Motor neuron (in vitro differentiated cells): ENCODE measurements at regions not wholly inside any gene's neighbourhood (a gene's known extent, or its start where the extent isn't known, plus 50 kb on each side); places are given as distances from the start of the nearest gene placed in this dataset.

Experiments used
- ATAC-seq, 8 experiments: fragments of 200-7000 bp; cut with Tn5 transposase; replicated peaks in 6 of 8; 2 replicates each; pipeline ENCODE4 v1.8.0; 2021; ENCODE audit warnings: mild to moderate bottlenecking in 8 of 8, moderate library complexity in 8 of 8
- H3K27ac ChIP-seq, 2 donors: fragments of 250-450 bp; sonication (Bioruptor Pico); 2 replicates each; pipeline ENCODE4 v1.9.0; 2021; ENCODE audit warnings: antibody characterized with exemption in 2 of 2, mild to moderate bottlenecking in 2 of 2, moderate library complexity in 1 of 2
- H3K4me1 ChIP-seq, 2 donors: fragments of 250-450 bp; sonication (Bioruptor Pico); replicated peaks in 1 of 2; 2 replicates each; pipeline ENCODE4 v1.6.1; 2021; ENCODE audit warnings: antibody characterized with exemption in 2 of 2, mild to moderate bottlenecking in 2 of 2, moderate library complexity in 1 of 2
- H3K4me3 ChIP-seq, 5 donors: fragments of 250-450 bp; sonication (Bioruptor Pico); 2 replicates each; pipeline ENCODE4 v1.9.0; 2021; ENCODE audit warnings: antibody characterized with exemption in 5 of 5, mild to moderate bottlenecking in 5 of 5, moderate library complexity in 4 of 5
- WGBS, 10 experiments: fragments of 450-650 bp; shearing (Covaris generic); methylation state at CpG; one replicate each; pipeline ENCODE4 v1.0.0; 2022; 5-methylcytosine and 5-hydroxymethylcytosine counted together
- in situ Hi-C, 9 experiments: fragments of 400-800 bp; cut with MboI; loops; one replicate each; pipeline ENCODE4 v1.15.0; 2021; ENCODE audit warnings: low sequenced_read_pairs in 9 of 9, low pct_unique_long_range_greater_than_20kb in 2 of 9; ENCODE audit not compliant: unreplicated experiment in 9 of 9

DNA sequence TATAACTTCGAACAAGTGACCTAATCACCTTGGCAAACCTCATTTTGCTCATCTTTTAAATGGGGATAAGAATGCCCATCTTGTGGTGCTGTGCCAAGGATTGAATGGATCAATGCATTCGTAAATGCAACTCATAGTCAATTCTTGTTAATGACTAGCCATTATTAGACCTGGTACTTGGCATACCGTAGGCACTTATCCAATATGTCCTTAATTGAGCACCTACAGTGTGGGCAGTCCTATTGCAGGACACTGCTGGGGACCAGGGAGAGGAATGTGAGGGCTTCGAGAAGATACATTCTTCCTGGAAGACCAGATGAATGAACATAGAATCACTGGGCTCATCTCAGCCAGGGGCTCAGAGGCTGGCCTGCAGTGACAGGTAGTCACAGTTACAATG, 177.2 kb upstream of the TLE3 start:
- no peak for ATAC-seq
- H3K27ac ChIP-seq, result no peak overlapping the region
- H3K4me3 ChIP-seq, result no peak overlapping the region
- WGBS, 10 experiments, result 40 to 100% (median 71%) methylated on average over 1 to 4 of the region's 4 CpGs; no CpG with 5 or more reads in 4 of the 10 experiments
- in situ Hi-C loops, result no loop called here
- peaks cover 24 to 30% of the 10 kb centered on the region in 2 donors for H3K4me1 ChIP-seq

DNA sequence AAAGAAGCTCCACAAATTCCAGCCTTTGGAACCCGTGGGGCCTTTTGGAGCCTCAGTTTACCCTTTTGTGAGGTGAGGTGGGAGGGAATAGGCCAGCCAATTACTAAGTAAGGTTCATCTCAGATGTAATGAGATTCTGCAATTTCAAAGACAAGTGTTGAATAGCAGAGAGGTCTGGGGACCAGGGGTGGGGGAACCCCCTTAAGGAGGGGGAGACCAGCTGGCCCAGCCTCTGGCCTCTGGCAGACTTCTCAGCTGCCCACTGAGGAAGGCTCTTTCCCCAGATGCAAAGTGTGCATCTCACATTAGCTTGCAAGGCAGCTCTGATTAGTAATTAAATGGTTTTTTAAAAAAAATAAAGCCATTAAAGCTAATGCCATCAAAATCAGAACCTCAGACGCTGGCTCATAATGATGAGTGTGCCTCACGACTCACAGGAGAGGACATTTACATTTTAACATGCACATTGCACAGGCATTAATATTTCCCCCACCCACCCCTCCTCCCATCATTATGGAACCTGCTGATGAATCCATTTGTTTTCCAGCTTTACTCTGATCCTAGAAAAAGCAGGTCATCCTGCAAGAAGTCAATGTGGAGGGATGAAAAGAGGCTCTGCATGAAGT, 176.7 kb upstream of the TLE3 start:
- in situ Hi-C loops, result no loop called here
- ATAC-seq, result peak in 5 of 8 experiments; percentile 10 to 69 (median 43)
- Histone ChIP-seq H3K4me3 (no peak overlapping the region), H3K27ac (no peak overlapping the region), H3K4me1 (peaks cover 30 to 35% of the 10 kb centered on the region in 2 donors)
- WGBS, 10 experiments, result 40 to 83% (median 56%) methylated on average over 1 to 3 of the region's 3 CpGs; no CpG with 5 or more reads in 4 of the 10 experiments

DNA sequence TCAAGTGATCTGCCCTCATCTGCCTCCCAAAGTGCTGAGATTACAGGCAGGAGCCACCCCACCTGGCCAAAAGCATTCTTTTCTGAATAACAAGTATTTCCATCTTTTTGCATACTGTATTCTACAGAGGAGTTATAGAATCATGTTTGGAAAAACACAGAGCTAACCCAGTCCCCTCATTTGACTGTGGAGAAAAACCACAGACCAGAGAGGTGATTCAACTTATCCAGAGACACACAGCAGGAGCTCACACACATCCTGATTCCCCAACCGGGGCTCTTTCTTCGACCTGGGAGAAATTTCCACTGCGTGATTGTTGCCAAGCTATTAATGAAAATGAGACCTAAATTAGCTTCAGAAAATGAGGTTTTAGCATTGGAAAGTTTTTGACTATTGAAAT, 176.1 kb upstream of the TLE3 start:
- H3K4me1 ChIP-seq, result peaks cover 35 to 41% of the 10 kb centered on the region in 2 donors
- H3K27ac ChIP-seq, result no peak overlapping the region
- WGBS, 10 experiments, result 75 to 96% (median 86%) methylated on average over 2 to 3 of the region's 3 CpGs; no CpG with 5 or more reads in 3 of the 10 experiments
- in situ Hi-C loops, result no loop called here
- ATAC-seq, result no peak
- H3K4me3 ChIP-seq, result no peak overlapping the region

DNA sequence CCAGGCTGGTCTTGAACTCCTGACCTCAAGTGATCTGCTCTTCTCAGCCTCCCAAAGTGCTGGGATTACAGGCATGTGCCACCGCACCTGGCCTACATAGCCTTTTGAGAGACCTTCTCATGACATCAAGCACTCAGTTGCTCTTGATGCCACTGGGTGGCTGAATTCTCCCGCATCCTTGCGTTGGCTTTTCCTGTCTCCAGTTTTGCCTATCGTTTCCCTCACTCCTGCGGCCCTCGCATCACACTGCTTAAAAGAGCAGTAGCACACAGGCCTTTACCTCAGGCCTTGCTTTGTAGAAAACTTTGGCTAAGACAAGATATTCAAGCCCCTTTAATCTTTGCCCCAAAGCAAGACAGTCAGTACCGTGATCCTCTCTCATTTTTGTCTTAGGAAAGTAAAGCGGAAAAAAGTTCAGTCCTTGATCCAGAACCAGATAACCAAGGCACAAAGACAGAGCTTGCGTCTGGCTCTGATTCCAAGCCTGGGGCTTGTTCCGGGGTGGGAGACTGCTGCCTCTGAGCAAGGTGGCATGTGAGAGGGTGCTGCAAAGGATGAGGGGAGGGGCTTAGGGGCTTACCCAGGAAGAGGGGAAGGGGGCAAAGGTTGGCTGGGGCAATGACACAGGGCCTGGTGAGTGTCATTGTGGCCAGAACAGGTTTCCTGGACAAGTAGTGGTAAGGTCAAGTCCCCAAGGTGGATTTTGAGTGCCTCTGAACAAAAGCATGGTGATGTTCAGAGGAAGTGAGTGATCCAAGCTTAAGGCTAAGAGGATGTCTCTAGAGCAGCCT, 175.0 kb upstream of the TLE3 start:
- Histone ChIP-seq H3K27ac (no peak overlapping the region), H3K4me3 (no peak overlapping the region), H3K4me1 (peaks cover 41 to 51% of the 10 kb centered on the region in 2 donors)
- in situ Hi-C loops, result no loop called here
- 91 to 100% (median 98%) methylated on average over 1 to 10 of the region's 10 CpGs; no CpG with 5 or more reads in 5 of the 10 experiments for WGBS, 10 experiments
- ATAC-seq, result no peak

DNA sequence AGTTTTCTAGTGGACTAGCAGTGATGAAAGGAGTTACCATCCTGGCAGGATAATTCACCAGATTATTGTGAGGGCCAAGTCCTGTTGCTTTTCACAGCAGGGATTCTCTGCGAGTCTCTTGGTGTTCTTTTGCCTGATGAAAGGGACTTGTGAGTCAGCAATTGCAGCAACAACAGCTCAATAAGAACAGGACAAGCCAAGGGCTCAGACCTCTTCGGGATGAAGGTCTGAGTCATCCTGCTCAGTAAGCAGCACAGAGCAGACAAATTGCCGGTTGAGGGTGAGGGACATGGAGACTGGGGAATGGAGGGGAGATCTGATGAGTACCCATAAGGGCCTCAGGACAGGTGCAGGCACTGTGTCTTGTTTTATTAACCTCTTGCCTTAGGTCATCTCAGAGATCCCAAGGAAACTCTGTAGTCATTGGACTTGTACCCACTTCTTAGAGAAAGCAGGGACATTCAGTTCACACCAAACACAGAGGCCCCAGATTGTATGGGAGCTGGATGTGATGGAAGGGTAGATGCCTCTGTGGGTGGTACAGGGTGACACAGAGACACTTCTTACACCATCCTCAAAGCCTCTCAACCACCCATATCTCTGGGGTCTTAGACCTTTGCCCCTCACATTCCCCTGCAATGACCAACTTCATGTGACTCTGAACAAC, 173.8 kb upstream of the TLE3 start:
- peak overlapping the region in 1 of 2 donors; percentile 52 for H3K27ac ChIP-seq
- peak; percentile 34 to 96 (median 80) for ATAC-seq
- peaks cover 52 to 57% of the 10 kb centered on the region in 2 donors for H3K4me1 ChIP-seq
- H3K4me3 ChIP-seq, result no peak overlapping the region
- in situ Hi-C loops, result no loop called here
- 0 to 27% (median 15%) methylated on average over 1 to 2 of the region's 3 CpGs; no CpG with 5 or more reads in 4 of the 10 experiments for WGBS, 10 experiments

DNA sequence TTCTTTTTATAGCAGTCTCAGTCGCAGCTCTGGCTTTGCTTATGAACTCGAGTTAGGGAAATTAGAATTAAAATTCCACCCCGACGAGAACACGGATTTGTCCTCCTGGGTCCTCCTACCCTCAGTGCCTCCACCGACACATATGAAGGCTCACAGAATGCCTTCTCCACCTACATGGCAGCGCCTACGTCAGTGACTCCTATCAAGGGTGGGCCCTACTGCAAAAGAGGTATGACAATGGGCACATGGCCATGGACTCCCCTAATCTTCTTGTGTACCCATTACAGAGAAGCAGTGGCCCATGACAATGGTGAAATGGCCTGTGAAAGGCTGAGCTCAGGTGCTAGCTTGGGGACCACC, 173.0 kb upstream of the TLE3 start:
- 10 to 100% (median 82%) methylated on average over 1 to 5 of the region's 8 CpGs; no CpG with 5 or more reads in 6 of the 10 experiments for WGBS, 10 experiments
- H3K27ac ChIP-seq, result no peak overlapping the region
- in situ Hi-C loops, result no loop called here
- H3K4me1 ChIP-seq, result peaks cover 60 to 66% of the 10 kb centered on the region in 2 donors
- ATAC-seq, result no peak
- no peak overlapping the region for H3K4me3 ChIP-seq

DNA sequence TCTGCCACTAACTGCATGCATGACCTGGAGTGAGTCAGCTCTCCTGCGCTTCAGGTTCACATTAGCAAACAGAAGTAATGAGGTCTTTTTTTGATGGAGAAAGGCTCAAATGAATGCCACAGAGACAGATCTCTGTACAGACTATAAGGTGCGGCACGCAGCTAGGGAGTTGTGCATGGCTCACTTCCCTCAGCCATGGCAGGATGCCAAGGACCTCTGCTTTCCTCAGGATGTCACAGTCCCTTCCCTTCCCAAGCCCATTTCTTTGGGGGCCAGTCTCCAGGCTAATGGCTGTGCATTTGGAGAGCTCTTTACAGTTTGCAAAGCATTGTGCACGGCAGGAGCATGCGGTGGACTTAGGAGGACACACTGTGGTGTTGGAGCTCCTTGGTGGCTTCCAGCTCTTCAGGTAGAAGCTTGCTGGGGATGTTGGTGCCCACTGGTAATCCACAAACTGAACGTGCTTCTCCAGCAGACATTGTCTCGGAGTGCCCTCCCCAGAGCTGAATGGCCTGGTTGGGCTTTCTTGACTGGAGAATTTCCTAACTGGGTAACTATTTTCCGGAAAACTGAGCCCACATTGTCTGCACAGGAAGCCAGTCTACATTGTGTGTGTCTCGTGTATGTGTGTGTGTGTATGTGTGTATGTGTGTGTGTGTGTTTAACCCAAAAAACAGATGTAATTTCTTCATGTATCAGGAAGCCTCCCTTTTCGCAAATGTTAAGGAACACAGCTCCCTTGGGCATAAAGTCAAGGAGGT, 172.5 kb upstream of the TLE3 start:
- 70 to 100% (median 92%) methylated on average over 1 to 4 of the region's 10 CpGs; no CpG with 5 or more reads in 2 of the 10 experiments for WGBS, 10 experiments
- Histone ChIP-seq H3K27ac (no peak overlapping the region), H3K4me1 (peaks cover 66 to 71% of the 10 kb centered on the region in 2 donors), H3K4me3 (no peak overlapping the region)
- ATAC-seq, result no peak
- in situ Hi-C loops, result no loop called here

DNA sequence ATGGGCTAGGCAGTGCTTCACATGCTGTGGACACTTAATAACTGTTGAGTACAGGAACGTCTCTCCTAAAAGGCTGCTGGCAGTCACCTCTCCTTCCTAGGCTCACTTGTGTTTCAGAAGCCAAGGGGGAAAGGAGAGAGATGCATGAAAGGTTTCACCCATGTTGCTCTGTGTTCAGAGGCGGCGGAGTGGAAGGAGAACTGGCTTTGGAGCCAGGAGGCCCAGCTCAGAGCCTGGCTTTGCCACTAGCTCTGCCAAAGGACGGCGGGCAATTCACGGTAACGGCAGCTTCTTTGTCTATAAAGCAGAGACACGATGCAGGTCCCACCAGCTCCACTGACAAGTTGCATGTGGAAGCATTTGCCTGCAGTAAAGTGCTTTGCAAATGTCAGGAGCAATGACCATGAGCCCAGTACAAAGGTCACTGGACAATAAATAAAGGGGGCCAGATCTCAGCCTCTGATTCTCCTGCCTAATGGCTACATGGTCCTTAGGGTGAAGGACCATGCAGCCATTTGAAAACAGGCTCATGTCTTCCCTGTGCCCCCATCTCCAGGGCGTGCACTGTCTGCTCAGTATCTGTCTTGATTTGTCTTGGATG, 171.7 kb upstream of the TLE3 start:
- H3K4me1 ChIP-seq, result peaks cover 73 to 75% of the 10 kb centered on the region in 2 donors
- no peak overlapping the region for H3K4me3 ChIP-seq
- no peak overlapping the region for H3K27ac ChIP-seq
- peak in 1 of 8 experiments; percentile 2 for ATAC-seq
- in situ Hi-C loops, result no loop called here
- 27 to 100% (median 46%) methylated on average over 4 to 8 of the region's 9 CpGs; no CpG with 5 or more reads in 7 of the 10 experiments for WGBS, 10 experiments

DNA sequence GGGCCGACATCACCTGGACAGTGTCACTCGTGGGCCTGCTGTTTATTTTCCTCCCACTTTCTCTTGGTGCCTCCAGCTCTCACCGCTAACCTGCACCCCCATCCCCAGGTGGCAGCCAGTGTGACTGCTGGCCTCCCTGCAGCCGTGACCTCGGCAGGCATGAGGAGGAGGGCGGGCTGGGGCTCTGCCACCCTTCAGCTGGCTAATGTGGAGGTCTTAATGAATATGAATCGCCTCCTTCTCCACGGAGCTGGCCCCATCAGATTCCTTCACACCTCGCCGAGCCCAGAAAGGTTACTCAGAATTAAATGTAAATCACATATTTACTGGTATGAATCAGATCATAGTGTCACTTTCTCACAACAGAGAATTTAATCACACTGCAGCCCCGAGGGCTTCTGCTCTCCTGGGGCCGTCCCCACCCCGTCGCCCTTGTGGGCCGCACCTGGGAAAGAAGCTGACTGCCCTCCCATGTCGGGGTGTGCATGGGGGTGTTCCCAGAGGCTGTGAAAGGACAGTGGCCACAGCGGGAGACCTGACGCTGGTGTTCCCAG, 171.1 kb upstream of the TLE3 start:
- in situ Hi-C loops, result no loop called here
- 28 to 84% (median 46%) methylated on average over 3 to 13 of the region's 18 CpGs; no CpG with 5 or more reads in 4 of the 10 experiments for WGBS, 10 experiments
- H3K27ac ChIP-seq, result no peak overlapping the region
- no peak overlapping the region for H3K4me3 ChIP-seq
- peak in 5 of 8 experiments; percentile 15 to 34 (median 17) for ATAC-seq
- H3K4me1 ChIP-seq, result peaks cover 73 to 75% of the 10 kb centered on the region in 2 donors

DNA sequence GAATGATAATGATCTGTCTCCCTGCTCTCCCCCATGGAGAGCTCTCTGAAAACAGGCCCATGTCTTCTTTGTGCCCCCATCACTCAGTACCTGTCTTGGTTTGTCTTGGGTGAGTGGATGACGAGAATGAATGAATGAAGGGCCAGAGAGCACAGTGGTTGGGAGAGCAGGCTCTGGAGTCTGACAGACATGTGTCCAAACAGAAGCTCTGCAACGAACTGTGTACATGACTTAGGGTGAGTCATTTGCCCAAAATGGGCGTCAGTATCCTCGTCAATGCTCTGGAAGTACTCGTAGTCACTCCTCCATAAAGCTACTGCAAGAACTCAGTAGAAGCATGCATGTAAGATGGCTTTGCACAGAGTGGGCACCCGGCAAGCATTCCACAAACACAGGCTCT, 170.2 kb upstream of the TLE3 start:
- peak in 2 of 8 experiments; percentile 12 to 32 for ATAC-seq
- Histone ChIP-seq H3K4me3 (no peak overlapping the region), H3K27ac (no peak overlapping the region), H3K4me1 (peaks cover 82 to 83% of the 10 kb centered on the region in 2 donors)
- 40 to 100% (median 62%) methylated on average over 1 to 5 of the region's 6 CpGs; no CpG with 5 or more reads in 2 of the 10 experiments for WGBS, 10 experiments
- in situ Hi-C loops, result no loop called here

DNA sequence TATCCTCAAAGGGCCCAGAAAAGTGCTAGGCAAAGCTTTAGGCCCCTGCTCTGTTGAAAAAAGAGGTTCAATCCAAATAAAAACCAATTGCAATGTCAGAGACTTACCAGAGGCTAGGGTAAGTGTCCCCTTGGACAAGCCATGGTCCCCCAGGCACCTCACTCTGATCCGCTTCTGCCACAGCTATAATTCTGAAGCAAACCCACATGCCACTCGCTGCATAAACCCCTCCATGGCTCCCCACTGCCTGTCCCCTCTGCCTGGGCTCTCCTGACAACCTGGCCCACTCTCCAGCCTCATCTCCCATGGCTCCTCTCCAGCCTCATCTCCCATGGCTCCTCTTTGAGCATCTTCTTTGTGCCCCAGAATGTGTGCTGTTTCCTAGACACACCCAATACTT, 169.6 kb upstream of the TLE3 start:
- Histone ChIP-seq H3K4me1 (peaks cover 87 to 89% of the 10 kb centered on the region in 2 donors), H3K4me3 (no peak overlapping the region), H3K27ac (no peak overlapping the region)
- no peak for ATAC-seq
- in situ Hi-C loops, result no loop called here
- 0 to 100% (median 80%) methylated on average over 1 to 2 of the region's 2 CpGs; no CpG with 5 or more reads in 4 of the 10 experiments for WGBS, 10 experiments
